Stimulated activated CD8-positive, alpha-beta memory T cell treated with anti-CD3 and anti-CD28 coated beads, Interleukin-7, amount 100 ng/mL, for 24 hours (primary cell): ENCODE measurements at regions not wholly inside any gene's neighbourhood (a gene's known extent, or its start where the extent isn't known, plus 50 kb on each side); places are given as distances from the start of the nearest gene placed in this dataset.

Experiments used
- DNase-seq: peaks from one replicate; pipeline ENCODE4 v3.0.0-alpha.2; 2020; ENCODE audit warnings: low read depth

DNA sequence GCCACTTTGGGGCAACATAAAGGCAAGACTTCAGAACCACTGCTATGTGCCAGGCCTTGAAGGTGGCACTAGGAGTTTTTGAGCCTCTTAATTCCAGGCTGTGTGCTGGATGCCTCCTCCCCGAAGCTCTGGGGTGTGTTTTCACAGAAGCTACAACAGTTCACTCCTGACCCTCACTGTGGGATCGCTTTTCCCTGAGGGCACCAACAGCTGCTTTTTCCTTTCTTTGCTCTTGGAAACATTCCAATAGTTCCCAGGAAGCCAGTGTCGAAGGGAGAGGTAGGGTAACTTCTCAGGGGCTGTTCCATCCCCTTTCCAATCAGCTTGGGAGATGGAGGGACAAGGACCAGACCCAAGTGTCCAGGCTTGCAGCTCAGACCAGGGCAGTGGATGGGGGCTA is 153.4 kb downstream of the C1orf94 start:
- DNase-seq: no peak

GRCh38 chr1:34331020-34331926 is 154.6 kb downstream of the C1orf94 start:
- no peak for DNase-seq

GRCh38 chr1:34332996-34333395 is 156.3 kb downstream of the C1orf94 start:
- no peak for DNase-seq

GRCh38 chr1:34338871-34339270 is 162.2 kb downstream of the C1orf94 start:
- DNase-seq: no peak

GRCh38 chr1:34341896-34342295 is 165.2 kb downstream of the C1orf94 start:
- no peak for DNase-seq

- no peak for DNase-seq
Observed at GRCh38 chr1:34342334-34342733, 165.6 kb downstream of the C1orf94 start.

DNA sequence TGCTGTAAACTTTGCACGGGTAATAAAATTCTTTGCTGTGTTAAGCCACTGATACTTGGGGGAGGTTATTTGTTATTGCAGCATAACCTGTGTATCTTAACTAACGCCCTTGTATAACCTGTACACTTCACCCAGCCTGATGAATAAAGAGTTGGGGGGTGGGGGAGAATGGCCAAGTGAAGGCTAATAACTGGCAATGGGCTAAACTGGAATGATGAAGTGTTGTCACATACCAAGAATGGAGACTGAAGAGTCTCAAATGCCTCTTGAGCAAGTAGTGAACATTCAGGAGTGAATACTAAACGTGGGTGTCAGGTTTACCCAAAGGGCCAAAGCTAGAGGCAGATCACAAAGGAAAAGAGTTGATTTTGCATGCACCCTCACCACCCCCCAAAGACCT is 169.4 kb downstream of the C1orf94 start:
- DNase-seq: no peak

- DNase-seq: no peak
Observed at GRCh38 chr1:34353409-34353808, 176.7 kb downstream of the C1orf94 start.

- DNase-seq: no peak
Observed at GRCh38 chr1:34354367-34354766, 177.7 kb downstream of the C1orf94 start.

- no peak for DNase-seq
Observed at GRCh38 chr1:34356853-34357252, 180.1 kb downstream of the C1orf94 start.

GRCh38 chr1:34358636-34359035 is 181.9 kb downstream of the C1orf94 start:
- DNase-seq: no peak

- no peak for DNase-seq
Observed at GRCh38 chr1:34359411-34359810, 182.7 kb downstream of the C1orf94 start.

- no peak for DNase-seq
Observed at GRCh38 chr1:34360574-34360973, 183.9 kb downstream of the C1orf94 start.

DNA sequence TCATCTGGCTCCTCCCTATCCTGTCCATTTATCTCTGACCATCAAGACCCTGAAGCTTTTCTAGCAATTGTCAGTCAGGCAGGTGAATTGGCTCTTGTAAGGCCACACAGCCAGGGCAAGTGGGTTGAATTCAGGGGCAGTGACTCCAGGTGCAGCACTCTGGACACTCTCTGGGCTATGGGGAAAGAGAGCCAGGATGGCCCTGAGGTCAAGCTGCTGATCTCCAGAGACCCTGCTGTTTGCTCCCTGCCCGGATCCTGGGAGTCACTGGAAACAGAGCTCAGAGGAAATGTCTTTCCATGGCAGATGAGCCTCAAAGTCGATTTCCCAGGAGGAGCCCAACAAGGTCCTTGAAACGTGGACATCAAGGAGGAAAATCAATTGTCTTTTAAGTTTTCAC is 184.4 kb downstream of the C1orf94 start:
- DNase-seq: no peak

- no peak for DNase-seq
Observed at GRCh38 chr1:34361781-34362357, 185.2 kb downstream of the C1orf94 start.

- no peak for DNase-seq
Observed at GRCh38 chr1:34362949-34363348, 186.2 kb downstream of the C1orf94 start.

DNA sequence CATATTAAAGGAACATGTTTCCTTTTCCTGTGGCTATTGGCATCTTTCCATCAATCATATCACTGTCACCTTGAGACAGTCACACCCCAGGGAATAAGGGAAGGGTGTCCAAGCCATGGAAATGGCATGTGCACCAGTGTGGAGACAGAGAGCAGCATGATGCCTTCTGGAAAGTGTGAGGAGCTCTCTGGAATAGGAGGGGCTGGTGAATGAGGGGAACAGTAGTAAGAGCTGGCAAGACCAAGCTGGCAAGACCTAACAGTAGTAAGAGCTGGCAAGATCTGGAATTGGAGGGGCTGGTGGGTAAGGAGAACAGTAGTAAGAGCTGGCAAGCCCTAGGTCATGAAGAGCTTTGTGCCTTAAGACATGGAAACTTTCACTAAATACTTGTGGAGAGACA is 186.7 kb downstream of the C1orf94 start:
- no peak for DNase-seq

DNA sequence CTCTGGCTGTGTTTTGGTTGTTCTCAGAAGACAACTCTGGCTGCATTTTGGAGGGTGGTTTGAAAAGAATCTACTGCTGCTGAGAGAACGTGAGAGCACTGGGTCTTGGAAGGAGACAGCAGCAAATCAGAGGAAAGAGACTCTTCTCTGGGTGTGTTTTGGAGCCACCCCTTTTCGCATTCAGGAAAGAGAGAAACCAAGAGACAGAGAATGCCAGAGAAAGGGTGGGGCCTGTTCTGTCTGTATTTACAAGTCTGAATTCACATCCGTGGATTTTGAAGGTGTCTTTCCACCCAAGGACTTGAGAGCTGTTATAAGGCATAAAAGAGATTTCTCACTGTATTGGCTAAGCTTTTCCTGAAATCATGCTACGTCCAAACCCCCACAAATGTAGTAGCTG is 187.2 kb downstream of the C1orf94 start:
- no peak for DNase-seq

DNA sequence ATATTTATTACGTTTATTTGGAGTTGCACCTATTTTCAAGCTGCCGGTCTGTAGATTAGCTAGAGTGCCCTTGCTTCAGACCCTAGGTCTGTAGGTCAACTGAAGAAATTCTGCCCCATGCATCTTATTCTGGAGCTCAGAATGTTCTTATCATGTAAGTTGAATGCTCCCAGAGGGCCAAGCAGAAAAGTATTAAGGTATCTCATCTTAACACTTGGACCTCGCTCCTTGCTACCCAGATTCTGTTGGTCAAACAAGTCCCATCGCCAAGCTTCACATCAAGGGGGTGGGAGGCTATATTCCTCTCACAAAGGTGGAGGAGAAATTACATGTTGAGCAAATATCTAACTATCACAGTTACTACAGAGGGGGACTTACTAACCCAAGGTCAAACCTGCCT is 187.7 kb downstream of the C1orf94 start:
- no peak for DNase-seq

DNA sequence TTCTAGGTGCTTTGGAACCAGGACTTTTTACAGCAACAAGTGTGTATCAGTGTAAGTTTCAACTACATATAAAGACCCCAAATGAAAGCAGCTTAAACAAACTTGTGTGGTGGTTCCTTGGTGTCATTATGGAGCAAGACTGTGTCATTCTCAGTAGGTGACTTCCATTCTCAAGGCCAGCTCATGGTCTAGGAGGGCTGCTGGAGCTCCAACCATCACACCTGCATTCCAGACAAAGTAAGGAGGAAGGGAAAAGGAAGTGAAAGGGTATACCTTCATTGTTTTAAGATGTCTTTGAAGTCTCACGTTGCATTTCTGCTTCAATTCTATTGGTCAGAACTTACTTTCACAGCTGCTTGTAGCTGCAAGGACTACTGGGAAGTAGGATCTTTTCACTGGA is 188.6 kb downstream of the C1orf94 start:
- no peak for DNase-seq

DNA sequence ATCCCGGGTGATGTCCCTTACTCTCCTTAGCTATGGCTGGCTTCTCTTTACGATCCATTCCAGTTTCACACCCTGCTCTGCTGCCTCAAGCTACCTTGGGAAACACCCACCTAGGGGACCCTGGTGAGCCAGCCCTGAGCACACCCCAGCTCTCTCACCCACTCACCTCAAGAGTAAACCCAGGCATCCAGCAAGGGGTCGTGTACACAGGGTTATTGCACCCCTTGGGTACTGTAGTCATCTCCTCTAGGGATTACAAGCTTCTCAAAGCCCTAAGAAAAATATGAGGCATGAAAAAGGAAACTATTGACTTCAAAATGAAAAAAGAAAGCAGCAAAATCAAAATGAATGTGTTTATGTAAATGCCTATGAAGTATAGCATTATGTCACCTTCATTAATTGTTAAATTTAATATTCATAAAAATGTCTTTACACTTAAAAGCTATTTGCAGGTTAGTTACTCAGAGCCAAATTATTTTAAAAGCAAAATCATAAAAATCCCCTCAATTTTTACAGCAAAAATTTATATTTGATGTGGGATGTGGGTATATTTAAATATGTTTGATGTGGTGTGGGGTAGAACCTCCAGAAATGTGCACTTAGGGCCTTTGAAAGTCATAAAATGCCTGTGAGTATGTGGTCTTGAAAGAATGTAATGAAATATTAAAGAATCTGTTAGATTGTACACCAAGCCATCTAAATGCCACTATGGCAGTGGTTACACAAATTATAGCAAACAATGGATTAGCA is 190.3 kb downstream of the C1orf94 start:
- DNase-seq: no peak

GRCh38 chr1:34367954-34368353 is 191.2 kb downstream of the C1orf94 start:
- no peak for DNase-seq
